Choroid plexus epithelial cell (primary cell): ENCODE measurements at regions not wholly inside any gene's neighbourhood (a gene's known extent, or its start where the extent isn't known, plus 50 kb on each side); places are given as distances from the start of the nearest gene placed in this dataset.

ENCODE experiments used
- DNase-seq: peaks from one replicate; pipeline ENCODE4 v3.0.0-alpha.2; 2010; ENCODE audit warnings: low read depth
- H3K4me3 ChIP-seq: 2 replicates; pipeline ENCODE4 v1.5.1; 2011; ENCODE audit warnings: low read depth, mild to moderate bottlenecking, control low read depth, low read length, moderate library complexity
- TF ChIP-seq, protein P1 (sequence below): conservative IDR thresholded peaks from 2 replicates; pipeline ENCODE4 v1.5.1; 2011; ENCODE audit warnings: low read depth, mild to moderate bottlenecking, control low read depth, inconsistent platforms, low read length, moderate library complexity

DNA sequence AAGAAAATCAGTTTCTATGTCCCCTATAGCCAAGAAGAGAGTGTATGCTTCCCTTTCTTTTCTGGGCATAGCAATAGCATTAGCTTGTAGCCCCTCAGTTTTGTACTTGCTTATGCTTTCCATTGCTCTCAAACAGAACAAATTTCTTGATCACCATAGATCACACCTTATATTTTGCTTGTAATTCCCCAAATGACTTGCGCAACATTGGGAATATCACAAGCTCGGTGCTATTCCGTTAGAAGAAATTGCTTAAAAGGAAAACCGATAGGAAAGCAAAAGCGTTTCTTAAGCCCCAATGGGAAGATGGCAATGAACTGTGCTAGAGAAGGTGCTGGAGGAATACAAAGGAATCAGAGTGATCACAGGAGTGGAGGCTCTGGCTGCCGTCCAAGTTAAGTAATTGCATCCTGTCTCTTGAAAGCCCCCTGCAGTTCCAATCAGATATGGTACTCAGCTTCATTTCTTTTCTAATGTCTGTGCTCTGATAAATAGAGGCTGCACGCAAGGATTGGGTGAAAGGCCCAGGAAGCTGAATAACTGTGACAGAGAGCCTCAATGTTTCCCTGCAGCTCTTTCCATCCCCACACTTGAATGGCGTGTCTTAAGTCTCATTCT lies 182.1 kb upstream of the KIRREL3 start:
- no peak overlapping the region for H3K4me3 ChIP-seq
- no peak for DNase-seq

GRCh38 chr11:127157225-127157624 lies 156.7 kb upstream of the KIRREL3 start:
- no peak overlapping the region for H3K4me3 ChIP-seq
- DNase-seq = no peak
- TF ChIP-seq, protein P1, sequence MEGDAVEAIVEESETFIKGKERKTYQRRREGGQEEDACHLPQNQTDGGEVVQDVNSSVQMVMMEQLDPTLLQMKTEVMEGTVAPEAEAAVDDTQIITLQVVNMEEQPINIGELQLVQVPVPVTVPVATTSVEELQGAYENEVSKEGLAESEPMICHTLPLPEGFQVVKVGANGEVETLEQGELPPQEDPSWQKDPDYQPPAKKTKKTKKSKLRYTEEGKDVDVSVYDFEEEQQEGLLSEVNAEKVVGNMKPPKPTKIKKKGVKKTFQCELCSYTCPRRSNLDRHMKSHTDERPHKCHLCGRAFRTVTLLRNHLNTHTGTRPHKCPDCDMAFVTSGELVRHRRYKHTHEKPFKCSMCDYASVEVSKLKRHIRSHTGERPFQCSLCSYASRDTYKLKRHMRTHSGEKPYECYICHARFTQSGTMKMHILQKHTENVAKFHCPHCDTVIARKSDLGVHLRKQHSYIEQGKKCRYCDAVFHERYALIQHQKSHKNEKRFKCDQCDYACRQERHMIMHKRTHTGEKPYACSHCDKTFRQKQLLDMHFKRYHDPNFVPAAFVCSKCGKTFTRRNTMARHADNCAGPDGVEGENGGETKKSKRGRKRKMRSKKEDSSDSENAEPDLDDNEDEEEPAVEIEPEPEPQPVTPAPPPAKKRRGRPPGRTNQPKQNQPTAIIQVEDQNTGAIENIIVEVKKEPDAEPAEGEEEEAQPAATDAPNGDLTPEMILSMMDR = no peak

More for the DNA sequence above, 182.1 kb upstream of the KIRREL3 start:
- TF ChIP-seq, protein P1 = no peak

GRCh38 chr11:127149410-127149809 lies 148.8 kb upstream of the KIRREL3 start:
- no peak overlapping the region for H3K4me3 ChIP-seq
- TF ChIP-seq, protein P1 = no peak
- no peak for DNase-seq

DNA sequence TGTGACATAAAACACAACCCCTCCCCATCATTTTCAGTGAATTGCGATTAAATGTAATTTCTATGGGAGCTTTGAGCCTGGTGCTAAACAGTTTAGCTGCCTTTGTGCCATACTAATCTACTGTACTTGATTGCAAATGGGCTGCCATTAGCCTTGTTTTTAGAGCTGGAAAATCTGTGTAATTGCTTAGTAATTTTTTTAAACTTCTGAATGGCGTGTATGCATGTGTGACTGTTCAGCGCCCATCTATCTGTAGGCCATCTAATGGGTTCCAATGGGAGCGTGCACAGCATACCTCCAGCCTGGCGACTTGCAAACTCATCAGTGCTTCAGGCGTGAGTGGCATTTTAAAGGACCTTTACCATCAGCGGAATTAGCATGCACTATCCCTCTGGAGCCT lies 142.7 kb upstream of the KIRREL3 start:
- no peak for DNase-seq
- TF ChIP-seq, protein P1 = no peak
- no peak overlapping the region for H3K4me3 ChIP-seq

- no peak for DNase-seq
- no peak overlapping the region for H3K4me3 ChIP-seq
- TF ChIP-seq, protein P1 = no peak
These were observed 138.0 kb upstream of the KIRREL3 start for GRCh38 chr11:127138613-127139012.

DNA sequence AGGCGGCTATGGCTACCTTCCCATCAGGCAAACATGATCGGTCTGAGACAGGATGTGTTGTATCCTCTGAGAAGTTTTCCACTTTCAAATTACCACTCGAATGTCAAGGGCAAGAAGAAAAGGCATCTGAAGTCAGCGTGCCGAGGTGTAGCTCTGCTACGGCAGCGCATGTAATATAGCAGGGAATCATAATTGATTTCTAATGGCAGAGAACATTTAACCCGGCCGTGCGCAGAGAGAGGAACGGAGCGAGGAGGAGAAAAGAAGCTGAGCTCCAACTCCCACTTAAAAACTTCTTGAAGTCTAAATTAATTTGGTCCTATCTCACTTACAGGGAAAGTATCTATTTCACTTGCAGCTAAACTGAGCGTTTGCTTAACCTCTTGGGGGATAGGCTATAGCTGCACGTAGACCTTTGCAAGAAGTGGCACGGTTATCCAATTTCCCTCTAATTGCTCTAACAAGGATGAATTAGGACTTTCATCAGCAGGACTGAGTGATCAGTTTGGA lies 137.3 kb upstream of the KIRREL3 start:
- H3K4me3 ChIP-seq = no peak overlapping the region
- TF ChIP-seq, protein P1 = no peak
- no peak for DNase-seq

DNA sequence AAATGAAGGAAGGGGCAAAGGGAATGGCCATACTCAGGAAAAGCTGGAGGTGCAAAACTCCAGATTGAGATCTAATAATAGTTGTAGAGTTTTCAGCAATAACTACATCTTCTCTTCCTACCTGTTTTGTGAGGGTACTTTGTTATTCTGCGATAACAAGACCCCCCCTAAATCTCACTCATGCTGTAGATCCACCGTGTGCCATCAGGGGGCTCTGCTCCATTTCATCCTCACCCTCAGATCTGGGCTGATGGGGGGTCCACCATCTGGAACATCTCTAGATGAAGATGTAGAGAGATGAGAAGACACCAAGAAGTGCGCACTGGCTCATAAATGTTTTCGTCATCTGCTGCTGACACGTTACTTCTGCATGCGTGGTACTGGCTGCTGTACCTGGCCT lies 135.9 kb upstream of the KIRREL3 start:
- no peak overlapping the region for H3K4me3 ChIP-seq
- no peak for DNase-seq
- TF ChIP-seq, protein P1 = no peak
